ENCODE measurements at regions not wholly inside any gene's neighbourhood (a gene's known extent, or its start where the extent isn't known, plus 50 kb on each side); places are given as distances from the start of the nearest gene placed in this dataset.
"Not testable (repeated sequence)": the region's sequence is repeated elsewhere in the genome, so short reads cannot be mapped to it uniquely, and the experiment has no call there.

DNA sequence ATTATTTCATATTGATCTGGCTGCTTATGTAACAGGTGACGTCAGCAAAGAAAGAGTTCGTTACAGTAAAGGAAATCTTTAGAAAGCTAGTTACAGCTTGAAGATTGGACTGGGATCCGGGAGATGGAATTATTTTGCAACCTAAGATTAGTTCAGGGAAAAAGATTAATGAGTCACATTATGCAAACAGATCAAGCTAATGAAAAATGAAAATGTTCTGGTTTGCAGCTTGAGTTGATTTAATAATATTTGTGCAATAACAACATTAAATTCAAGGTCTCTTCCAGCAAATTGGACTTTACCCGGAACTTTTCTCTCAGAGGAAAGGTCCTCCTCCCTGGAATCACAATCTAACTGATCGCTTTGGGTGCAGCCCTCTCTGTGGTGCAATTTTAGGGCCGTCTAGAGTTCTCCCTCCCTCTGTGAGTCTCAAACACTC lies 119.5 kb downstream of the OTUD1 start:
- peaks cover 16% of the 10 kb centered on the region for H3K9me3 Mint-ChIP-seq
- DNase-seq (ENCODE audit: low spot score in 2 of 2) (no peak), ATAC-seq (replicated peaks; ENCODE audit: extremely low read depth, poor library complexity, severe bottlenecking) (no peak)
- H3K27me3 Mint-ChIP-seq = peaks cover 10% of the 10 kb centered on the region
- no peak overlapping the region for H3K4me3 Mint-ChIP-seq
- H3K27ac Mint-ChIP-seq (ENCODE audit: low read depth) = no peak overlapping the region
- no peaks in the 10 kb centered on the region for H3K36me3 Mint-ChIP-seq (ENCODE audit: insufficient read depth)
- H3K4me1 Mint-ChIP-seq = no peaks in the 10 kb centered on the region

DNA sequence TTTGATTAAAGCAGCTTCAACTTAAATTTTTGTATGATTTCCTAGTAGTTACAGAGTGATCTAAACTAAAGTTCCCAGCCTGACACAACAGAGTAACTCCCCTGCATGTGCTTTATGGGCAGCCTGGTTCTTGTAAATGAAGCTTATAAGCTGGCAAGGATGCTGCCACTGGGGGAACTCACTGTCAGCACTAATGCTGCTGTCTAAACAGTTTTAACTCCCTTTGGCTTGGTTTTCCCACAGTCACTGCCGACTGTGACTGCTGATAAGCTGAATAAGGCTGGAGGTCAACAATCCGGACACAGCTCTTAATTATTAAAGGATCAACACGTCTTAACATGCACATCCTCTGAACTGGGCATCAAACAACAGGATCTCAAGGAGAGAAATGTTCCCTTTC lies 130.1 kb downstream of the OTUD1 start:
- DNase-seq (ENCODE audit: low spot score in 2 of 2) (no peak), ATAC-seq (replicated peaks; ENCODE audit: extremely low read depth, poor library complexity, severe bottlenecking) (no peak)
- H3K27me3 Mint-ChIP-seq = peaks cover 15% of the 10 kb centered on the region
- peaks cover 25% of the 10 kb centered on the region for H3K9me3 Mint-ChIP-seq
- no peak overlapping the region for H3K4me3 Mint-ChIP-seq
- no peak overlapping the region for H3K27ac Mint-ChIP-seq (ENCODE audit: low read depth)
- peaks cover 4% of the 10 kb centered on the region for H3K36me3 Mint-ChIP-seq (ENCODE audit: insufficient read depth)
- no peaks in the 10 kb centered on the region for H3K4me1 Mint-ChIP-seq

DNA sequence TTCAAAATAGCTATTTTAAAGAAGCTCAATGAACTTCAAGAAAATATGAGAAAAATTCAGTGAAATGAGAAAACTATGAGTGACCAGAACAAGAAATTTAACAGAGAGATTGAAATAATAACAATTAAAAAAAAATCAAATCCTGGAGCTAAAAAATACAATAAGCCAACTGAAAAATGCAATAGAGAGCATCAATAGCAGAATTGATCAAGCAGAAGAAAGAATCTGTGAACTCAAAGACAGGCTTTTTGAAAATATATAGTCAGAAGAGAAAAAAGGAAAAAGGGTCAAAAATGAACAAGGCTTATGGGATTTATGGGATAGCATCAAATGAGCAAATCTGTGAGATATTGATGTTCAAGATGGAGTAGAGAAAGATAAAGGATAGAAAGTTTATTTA lies 133.0 kb downstream of the OTUD1 start:
- H3K27me3 Mint-ChIP-seq = no peaks in the 10 kb centered on the region
- no peak for ATAC-seq (replicated peaks; ENCODE audit: extremely low read depth, poor library complexity, severe bottlenecking)
- peaks cover 25% of the 10 kb centered on the region for H3K9me3 Mint-ChIP-seq
- no peak for DNase-seq (ENCODE audit: low spot score in 2 of 2)
- no peak overlapping the region for H3K4me3 Mint-ChIP-seq
- H3K36me3 Mint-ChIP-seq (ENCODE audit: insufficient read depth) = peaks cover 4% of the 10 kb centered on the region
- H3K27ac Mint-ChIP-seq (ENCODE audit: low read depth) = no peak overlapping the region
- H3K4me1 Mint-ChIP-seq = no peaks in the 10 kb centered on the region

DNA sequence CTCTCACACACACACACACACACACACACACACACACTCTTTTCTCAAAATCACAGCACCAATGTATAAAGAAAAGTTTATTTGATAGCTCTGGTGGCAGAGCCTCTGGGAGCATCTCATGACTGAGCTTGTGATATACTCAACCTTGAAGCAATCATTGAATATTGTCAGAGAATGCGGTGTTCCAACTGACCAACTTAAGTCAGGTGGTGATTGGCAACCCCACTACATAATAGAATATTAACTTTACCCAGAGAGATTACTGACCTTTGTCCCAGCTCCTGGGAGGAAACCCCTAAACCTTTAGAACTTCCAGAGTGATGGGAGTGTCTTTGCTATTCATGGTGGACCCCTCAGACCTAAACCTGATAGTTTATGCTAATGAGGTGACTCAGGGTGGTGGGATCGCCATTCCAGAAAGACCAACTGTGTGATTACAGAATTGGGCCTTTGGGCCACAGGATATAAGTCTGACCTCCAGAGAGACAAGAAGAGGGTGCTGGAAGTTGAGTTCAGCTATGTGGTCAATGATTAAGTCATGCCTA lies 143.1 kb downstream of the OTUD1 start:
- H3K27ac Mint-ChIP-seq (ENCODE audit: low read depth) = no peak overlapping the region

DNA sequence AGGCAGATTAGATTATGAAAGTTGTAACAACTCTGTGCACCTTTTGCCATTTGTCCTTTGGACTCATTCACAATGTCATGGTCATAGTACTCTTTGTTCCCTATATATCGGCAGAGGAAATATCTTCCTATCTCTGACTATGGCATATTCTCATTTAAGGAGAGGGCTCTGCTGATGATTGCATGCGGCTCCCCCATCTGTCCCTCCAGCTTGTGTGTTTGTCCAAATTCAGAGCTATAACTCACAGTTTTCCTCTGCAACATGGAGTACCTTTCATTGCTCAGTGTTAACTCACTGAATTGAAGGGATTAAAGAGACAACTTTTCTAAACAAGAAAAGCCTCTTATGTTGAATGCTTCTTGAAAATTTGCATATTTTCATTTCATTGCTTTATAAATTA lies 145.5 kb downstream of the OTUD1 start:
- ATAC-seq (replicated peaks; ENCODE audit: extremely low read depth, poor library complexity, severe bottlenecking) = no peak
- no peak for DNase-seq (ENCODE audit: low spot score in 2 of 2)
- Mint-ChIP-seq H3K27me3 (no peaks in the 10 kb centered on the region), H3K4me1 (no peaks in the 10 kb centered on the region), H3K36me3 (ENCODE audit: insufficient read depth) (no peaks in the 10 kb centered on the region), H3K9me3 (peaks cover 3% of the 10 kb centered on the region), H3K4me3 (no peak overlapping the region), H3K27ac (ENCODE audit: low read depth) (no peak overlapping the region)

More for the DNA sequence above, 143.1 kb downstream of the OTUD1 start:
- peaks cover 11% of the 10 kb centered on the region for H3K27me3 Mint-ChIP-seq
- H3K4me3 Mint-ChIP-seq = no peak overlapping the region
- DNase-seq (ENCODE audit: low spot score in 2 of 2) (no peak), ATAC-seq (replicated peaks; ENCODE audit: extremely low read depth, poor library complexity, severe bottlenecking) (no peak)
- H3K4me1 Mint-ChIP-seq = no peaks in the 10 kb centered on the region
- H3K9me3 Mint-ChIP-seq = peaks cover 5% of the 10 kb centered on the region
- peaks cover 1% of the 10 kb centered on the region for H3K36me3 Mint-ChIP-seq (ENCODE audit: insufficient read depth)

DNA sequence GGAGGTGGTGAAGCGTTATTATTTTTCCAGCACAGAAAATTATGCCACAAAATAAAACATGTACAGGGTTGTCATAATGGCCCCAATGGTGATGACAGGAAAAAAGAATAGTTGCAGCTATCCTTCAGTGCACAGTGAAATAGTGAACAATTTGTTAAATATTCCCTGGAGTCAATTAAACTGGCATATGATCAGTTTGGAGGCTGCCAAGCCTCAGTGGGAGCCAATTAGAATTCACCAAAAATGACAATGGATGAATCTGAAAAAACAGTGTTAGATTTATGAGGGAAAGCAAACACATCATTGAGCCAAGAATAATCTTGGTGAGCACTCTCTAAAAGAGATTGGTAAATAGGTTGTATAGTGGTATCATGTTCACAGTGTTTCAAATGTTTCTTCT lies 146.3 kb downstream of the OTUD1 start:
- H3K27me3 Mint-ChIP-seq = no peaks in the 10 kb centered on the region
- no peak overlapping the region for H3K4me3 Mint-ChIP-seq
- H3K9me3 Mint-ChIP-seq = no peaks in the 10 kb centered on the region
- H3K36me3 Mint-ChIP-seq (ENCODE audit: insufficient read depth) = no peaks in the 10 kb centered on the region
- no peak overlapping the region for H3K27ac Mint-ChIP-seq (ENCODE audit: low read depth)
- DNase-seq (ENCODE audit: low spot score in 2 of 2) = no peak
- H3K4me1 Mint-ChIP-seq = no peaks in the 10 kb centered on the region
- ATAC-seq (replicated peaks; ENCODE audit: extremely low read depth, poor library complexity, severe bottlenecking) = no peak

DNA sequence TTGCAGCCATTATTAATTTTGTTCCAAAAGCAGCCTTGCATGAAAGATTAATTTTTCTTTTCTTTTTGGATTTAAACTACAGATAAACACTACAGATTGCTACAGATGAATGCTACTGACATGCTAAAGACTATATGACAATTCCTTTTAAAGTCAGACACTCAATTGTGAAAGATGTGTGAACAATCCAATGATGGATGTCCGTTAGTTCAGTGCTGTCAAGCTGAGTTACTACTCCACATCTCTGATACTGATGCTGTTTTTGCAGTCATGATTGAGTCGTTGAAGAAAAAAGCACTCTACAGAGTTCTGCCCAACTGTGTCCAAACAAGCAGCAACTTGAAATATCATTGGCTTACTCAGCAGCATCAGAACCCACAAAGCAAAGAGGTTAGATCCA lies 146.8 kb downstream of the OTUD1 start:
- H3K27me3 Mint-ChIP-seq = no peaks in the 10 kb centered on the region
- no peaks in the 10 kb centered on the region for H3K4me1 Mint-ChIP-seq
- H3K9me3 Mint-ChIP-seq = no peaks in the 10 kb centered on the region
- H3K36me3 Mint-ChIP-seq (ENCODE audit: insufficient read depth) = no peaks in the 10 kb centered on the region
- DNase-seq (ENCODE audit: low spot score in 2 of 2) (no peak), ATAC-seq (replicated peaks; ENCODE audit: extremely low read depth, poor library complexity, severe bottlenecking) (no peak)
- H3K4me3 Mint-ChIP-seq = no peak overlapping the region
- no peak overlapping the region for H3K27ac Mint-ChIP-seq (ENCODE audit: low read depth)

DNA sequence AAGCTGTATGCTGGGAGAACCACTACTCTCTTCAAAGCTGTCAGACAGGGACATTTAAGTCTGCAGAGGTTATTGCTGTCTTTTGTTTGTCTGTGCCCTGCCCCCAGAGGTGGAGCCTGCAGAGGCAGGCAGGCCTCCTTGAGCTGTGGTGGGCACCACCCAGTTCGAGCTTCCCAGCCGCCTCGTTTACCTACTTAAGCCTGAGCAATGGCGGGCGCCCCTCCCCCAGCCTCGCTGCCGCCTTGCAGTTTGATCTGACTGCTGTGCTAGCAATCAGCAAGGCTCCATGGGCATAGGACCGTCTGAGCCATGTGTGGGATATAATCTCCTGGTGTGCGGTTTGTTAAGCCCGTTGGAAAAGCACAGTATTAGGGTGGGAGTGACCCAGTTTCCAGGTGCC lies 156.4 kb downstream of the OTUD1 start:
- H3K4me3 Mint-ChIP-seq; ATAC-seq (replicated peaks; ENCODE audit: extremely low read depth, poor library complexity, severe bottlenecking); DNase-seq (ENCODE audit: low spot score in 2 of 2); H3K4me1 Mint-ChIP-seq; H3K27ac Mint-ChIP-seq (ENCODE audit: low read depth); H3K36me3 Mint-ChIP-seq (ENCODE audit: insufficient read depth): not testable (repeated sequence)
- H3K27me3 Mint-ChIP-seq = peaks cover 11% of the 10 kb centered on the region
- H3K9me3 Mint-ChIP-seq = peaks cover 15% of the 10 kb centered on the region

DNA sequence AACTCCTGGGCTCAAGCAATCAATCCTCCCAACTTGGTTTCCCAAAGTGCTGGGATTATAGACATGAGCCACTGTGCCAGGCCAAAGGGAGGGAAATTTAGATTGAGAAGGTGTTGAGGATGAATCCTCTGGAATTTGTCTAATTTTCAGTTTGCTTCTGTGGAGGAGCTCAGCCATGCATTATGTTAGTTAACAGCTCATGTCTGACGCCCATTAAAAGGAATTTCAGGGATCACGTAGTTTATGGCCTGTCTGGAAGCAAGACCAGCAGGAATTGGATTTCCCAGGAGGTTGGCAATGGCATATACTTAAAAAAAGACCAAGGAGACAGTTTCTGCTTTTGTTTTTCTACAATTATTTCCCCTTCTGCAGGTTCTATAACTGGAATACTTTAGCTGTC lies 165.7 kb downstream of the OTUD1 start:
- H3K4me3 Mint-ChIP-seq = no peak overlapping the region
- no peaks in the 10 kb centered on the region for H3K36me3 Mint-ChIP-seq (ENCODE audit: insufficient read depth)
- ATAC-seq (replicated peaks; ENCODE audit: extremely low read depth, poor library complexity, severe bottlenecking) = no peak
- no peak overlapping the region for H3K27ac Mint-ChIP-seq (ENCODE audit: low read depth)
- DNase-seq (ENCODE audit: low spot score in 2 of 2) = no peak
- no peaks in the 10 kb centered on the region for H3K9me3 Mint-ChIP-seq
- H3K27me3 Mint-ChIP-seq = no peaks in the 10 kb centered on the region
- H3K4me1 Mint-ChIP-seq = no peaks in the 10 kb centered on the region

DNA sequence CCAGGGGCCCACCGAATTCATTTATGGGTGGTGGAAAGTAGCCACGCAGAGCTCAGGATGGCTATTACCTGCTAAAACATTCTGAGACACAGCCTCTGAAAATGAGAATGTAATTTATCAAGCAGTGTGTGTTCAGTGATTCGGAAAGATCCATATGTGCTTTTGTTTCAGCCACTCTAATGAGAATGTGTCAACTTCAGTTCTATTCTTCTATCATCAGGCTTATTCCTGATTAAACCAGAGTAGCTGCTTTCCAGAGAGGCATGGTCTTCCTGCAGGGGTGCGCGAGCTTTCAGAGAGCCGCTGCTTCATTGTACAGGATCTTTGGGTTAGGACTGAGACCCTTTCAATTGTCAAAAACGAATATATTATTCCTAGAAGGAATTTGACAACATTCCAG lies 167.6 kb downstream of the OTUD1 start:
- ATAC-seq (replicated peaks; ENCODE audit: extremely low read depth, poor library complexity, severe bottlenecking) (no peak), DNase-seq (ENCODE audit: low spot score in 2 of 2) (no peak)
- Mint-ChIP-seq H3K4me1 (no peaks in the 10 kb centered on the region), H3K4me3 (no peak overlapping the region), H3K27ac (ENCODE audit: low read depth) (no peak overlapping the region), H3K36me3 (ENCODE audit: insufficient read depth) (no peaks in the 10 kb centered on the region), H3K9me3 (no peaks in the 10 kb centered on the region), H3K27me3 (no peaks in the 10 kb centered on the region)

DNA sequence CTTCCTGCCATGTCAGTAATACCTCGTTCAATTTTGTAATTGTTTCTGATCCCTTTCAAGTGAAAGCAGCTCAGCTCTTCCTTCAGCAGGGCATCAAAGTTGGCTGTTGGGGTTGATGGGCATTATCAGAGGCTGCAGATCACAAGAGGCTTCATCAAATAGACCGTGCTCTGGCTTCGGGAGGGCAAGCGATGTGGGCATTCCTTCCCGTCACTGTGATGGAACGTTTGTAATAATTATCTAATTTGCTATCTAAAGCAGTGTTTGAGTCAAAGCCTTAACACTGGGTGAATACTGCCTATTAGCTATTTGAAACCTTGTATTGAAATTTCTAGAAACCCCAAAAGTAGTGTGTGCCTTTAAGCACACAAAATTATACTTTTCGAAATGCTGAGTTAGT lies 170.1 kb downstream of the OTUD1 start:
- DNase-seq (ENCODE audit: low spot score in 2 of 2) (no peak), ATAC-seq (replicated peaks; ENCODE audit: extremely low read depth, poor library complexity, severe bottlenecking) (no peak)
- H3K4me3 Mint-ChIP-seq = no peak overlapping the region
- no peaks in the 10 kb centered on the region for H3K9me3 Mint-ChIP-seq
- no peaks in the 10 kb centered on the region for H3K4me1 Mint-ChIP-seq
- H3K27ac Mint-ChIP-seq (ENCODE audit: low read depth) = no peak overlapping the region
- H3K27me3 Mint-ChIP-seq = no peaks in the 10 kb centered on the region
- H3K36me3 Mint-ChIP-seq (ENCODE audit: insufficient read depth) = peaks cover 2% of the 10 kb centered on the region

DNA sequence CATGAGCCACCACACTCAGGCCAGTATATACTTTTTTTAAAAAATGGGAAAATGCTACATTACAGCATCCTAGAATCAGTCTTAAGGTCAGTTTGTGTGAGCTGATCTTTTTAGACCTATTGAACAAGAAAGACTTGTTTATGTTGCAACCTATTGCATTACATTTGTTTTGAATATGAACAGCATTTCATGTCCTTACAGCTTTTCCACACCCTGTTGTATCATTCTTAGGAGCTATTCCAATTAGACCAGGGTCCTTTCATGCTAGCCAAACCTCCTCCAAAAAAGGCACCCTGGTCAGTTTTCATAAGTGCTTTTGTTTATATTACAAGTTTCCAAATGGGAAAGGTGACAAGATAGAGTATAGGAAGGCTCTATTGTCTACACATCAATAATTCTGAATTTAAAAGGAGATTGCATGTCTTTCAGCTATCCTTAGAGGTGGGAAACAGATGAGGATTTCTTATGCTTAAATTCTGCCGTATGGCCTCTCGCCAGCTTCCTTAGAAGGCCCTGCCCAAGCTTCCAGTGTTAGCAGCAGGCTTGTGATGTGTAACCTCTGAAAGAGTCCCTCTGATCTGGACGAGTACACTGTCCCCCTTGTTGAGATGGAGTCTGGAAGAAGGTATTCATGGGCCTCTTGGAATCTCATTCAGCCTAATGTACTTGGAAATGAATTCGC lies 171.9 kb downstream of the OTUD1 start:
- ATAC-seq (replicated peaks; ENCODE audit: extremely low read depth, poor library complexity, severe bottlenecking) (no peak), DNase-seq (ENCODE audit: low spot score in 2 of 2) (no peak)
- Mint-ChIP-seq H3K36me3 (ENCODE audit: insufficient read depth) (peaks cover 2% of the 10 kb centered on the region), H3K4me3 (no peak overlapping the region), H3K4me1 (no peaks in the 10 kb centered on the region), H3K27ac (ENCODE audit: low read depth) (no peak overlapping the region), H3K9me3 (no peaks in the 10 kb centered on the region), H3K27me3 (no peaks in the 10 kb centered on the region)

DNA sequence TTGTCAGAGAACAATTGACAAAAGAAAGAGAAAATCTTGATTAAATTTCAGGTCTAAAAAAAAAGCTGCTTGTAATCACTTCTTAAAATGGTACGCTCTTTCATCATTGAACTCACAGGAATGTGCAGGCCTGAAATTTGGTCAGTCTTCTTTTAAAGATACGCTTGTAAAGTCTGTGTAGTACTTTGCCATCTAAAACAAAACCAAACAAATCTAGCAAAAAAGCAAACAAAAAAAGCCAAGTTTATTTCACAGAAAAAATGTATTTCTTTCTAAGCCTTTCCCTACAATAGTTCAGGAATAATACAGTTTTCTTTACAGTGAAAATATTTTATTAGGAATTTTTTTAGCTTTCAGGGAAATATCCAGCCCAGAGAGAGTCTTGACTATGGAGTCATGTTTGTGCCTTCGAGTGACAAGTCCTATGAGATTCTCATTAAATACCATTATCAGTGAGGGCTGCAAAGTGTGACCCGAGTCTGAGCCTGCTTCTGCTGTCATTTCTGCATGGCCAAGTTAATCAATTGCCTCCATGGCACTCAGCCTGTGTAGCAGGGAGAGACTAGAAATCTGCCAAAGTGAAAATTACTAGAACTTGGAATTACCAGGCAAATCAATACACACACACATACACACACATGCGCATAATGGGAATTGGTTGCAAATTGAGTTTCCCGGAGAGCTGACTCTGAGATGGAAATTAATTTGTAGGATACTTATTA lies 172.6 kb downstream of the OTUD1 start:
- DNase-seq (ENCODE audit: low spot score in 2 of 2) = no peak
- Mint-ChIP-seq H3K27me3 (no peaks in the 10 kb centered on the region), H3K36me3 (ENCODE audit: insufficient read depth) (peaks cover 2% of the 10 kb centered on the region), H3K4me3 (no peak overlapping the region), H3K27ac (ENCODE audit: low read depth) (no peak overlapping the region), H3K9me3 (no peaks in the 10 kb centered on the region), H3K4me1 (no peaks in the 10 kb centered on the region)
- no peak for ATAC-seq (replicated peaks; ENCODE audit: extremely low read depth, poor library complexity, severe bottlenecking)
